ENCODE measurements at regions not wholly inside any gene's neighbourhood (a gene's known extent, or its start where the extent isn't known, plus 50 kb on each side); places are given as distances from the start of the nearest gene placed in this dataset.

- intact Hi-C loops (cut with micrococcal nuclease; ENCODE audit: unreplicated experiment) = no loop called here
- TF ChIP-seq EZH2phosphoT487 (IDR thresholded peaks at IDR 0.05; ENCODE audit: borderline replicate concordance, low read depth, low read length) = no peak
- H3K4me3 ChIP-seq (ENCODE audit: low read depth, low read length, poor library complexity, severe bottlenecking) = no peak overlapping the region
- no peak for DNase-seq (ENCODE audit: low spot score)
- no peak overlapping the region for H3K4me2 ChIP-seq (ENCODE audit: low read length)
- ChIA-PET POLR2A (no interaction called here), CTCF (ENCODE audit: unreplicated experiment) (no interaction called here)
- no peaks in the 10 kb centered on the region for H3K4me1 ChIP-seq (ENCODE audit: insufficient read depth, low read length, poor library complexity, severe bottlenecking)
- H2AFZ ChIP-seq (ENCODE audit: low read length) = no peak overlapping the region
- no peaks in the 10 kb centered on the region for H3K9me3 ChIP-seq (ENCODE audit: low read length)
- BruUV-seq (replicated peaks) = no TSS peak
- no peaks in the 10 kb centered on the region for H4K20me1 ChIP-seq (ENCODE audit: insufficient read depth, low read length)
- H3K9me2 ChIP-seq (ENCODE audit: insufficient read depth, low read length) = no peaks in the 10 kb centered on the region
- H3K79me2 ChIP-seq (ENCODE audit: insufficient read depth, low read depth, low read length) = no peaks in the 10 kb centered on the region
- no peak overlapping the region for H3K27ac ChIP-seq (ENCODE audit: low read depth, low read length, poor library complexity, severe bottlenecking)
- no peaks in the 10 kb centered on the region for H3K36me3 ChIP-seq (ENCODE audit: insufficient read depth, low read length)
Observed at GRCh38 chr1:103348136-103348535, 177.4 kb upstream of the RNPC3 start.

- Histone ChIP-seq H3K9me3 (ENCODE audit: low read length) (no peaks in the 10 kb centered on the region), H2AFZ (ENCODE audit: low read length) (no peak overlapping the region), H3K4me2 (ENCODE audit: low read length) (no peak overlapping the region), H3K79me2 (ENCODE audit: insufficient read depth, low read depth, low read length) (no peaks in the 10 kb centered on the region), H3K9me2 (ENCODE audit: insufficient read depth, low read length) (no peaks in the 10 kb centered on the region), H3K36me3 (ENCODE audit: insufficient read depth, low read length) (no peaks in the 10 kb centered on the region), H3K27ac (ENCODE audit: low read depth, low read length, poor library complexity, severe bottlenecking) (no peak overlapping the region), H3K4me3 (ENCODE audit: low read depth, low read length, poor library complexity, severe bottlenecking) (no peak overlapping the region), H4K20me1 (ENCODE audit: insufficient read depth, low read length) (no peaks in the 10 kb centered on the region), H3K4me1 (ENCODE audit: insufficient read depth, low read length, poor library complexity, severe bottlenecking) (no peaks in the 10 kb centered on the region)
- intact Hi-C loops (cut with micrococcal nuclease; ENCODE audit: unreplicated experiment) = no loop called here
- DNase-seq (ENCODE audit: low spot score) = no peak
- BruUV-seq (replicated peaks) = no TSS peak
- TF ChIP-seq EZH2phosphoT487 (IDR thresholded peaks at IDR 0.05; ENCODE audit: borderline replicate concordance, low read depth, low read length) = no peak
- TF ChIP-seq CTCF (conservative IDR thresholded peaks at IDR 0.05; ENCODE audit: low read length) = no peak
- ChIA-PET CTCF (ENCODE audit: unreplicated experiment) (no interaction called here), POLR2A (interaction anchor here (0.6 kb wide), 1 partner anchor 103 kb away, joined by 3 read pairs; no protein-coding TSS in a partner anchor)
Observed at GRCh38 chr1:103344930-103345329, 180.6 kb upstream of the RNPC3 start.

GRCh38 chr1:103341377-103341880 is 184.1 kb upstream of the RNPC3 start:
- no peak for DNase-seq (ENCODE audit: low spot score)
- Histone ChIP-seq H3K4me3 (ENCODE audit: low read depth, low read length, poor library complexity, severe bottlenecking) (no peak overlapping the region), H3K9me3 (ENCODE audit: low read length) (no peaks in the 10 kb centered on the region), H3K4me1 (ENCODE audit: insufficient read depth, low read length, poor library complexity, severe bottlenecking) (no peaks in the 10 kb centered on the region), H4K20me1 (ENCODE audit: insufficient read depth, low read length) (no peaks in the 10 kb centered on the region), H3K4me2 (ENCODE audit: low read length) (no peak overlapping the region), H3K9me2 (ENCODE audit: insufficient read depth, low read length) (no peaks in the 10 kb centered on the region), H2AFZ (ENCODE audit: low read length) (no peak overlapping the region), H3K79me2 (ENCODE audit: insufficient read depth, low read depth, low read length) (no peaks in the 10 kb centered on the region), H3K36me3 (ENCODE audit: insufficient read depth, low read length) (no peaks in the 10 kb centered on the region), H3K27ac (ENCODE audit: low read depth, low read length, poor library complexity, severe bottlenecking) (no peak overlapping the region)
- TF ChIP-seq CTCF (conservative IDR thresholded peaks at IDR 0.05; ENCODE audit: low read length) (no peak), EZH2phosphoT487 (IDR thresholded peaks at IDR 0.05; ENCODE audit: borderline replicate concordance, low read depth, low read length) (no peak)
- POLR2A ChIA-PET = interaction anchor here (0.7 kb wide), 2 partner anchors 10 to 28 kb away, joined by 3 to 4 read pairs; no protein-coding TSS in a partner anchor
- no TSS peak for BruUV-seq (replicated peaks)
- CTCF ChIA-PET (ENCODE audit: unreplicated experiment) = no interaction called here
- intact Hi-C loops (cut with micrococcal nuclease; ENCODE audit: unreplicated experiment) = no loop called here

Data from OCI-LY7 (cell line).